SK-N-SH (cell line): ENCODE measurements at regions not wholly inside any gene's neighbourhood (a gene's known extent, or its start where the extent isn't known, plus 50 kb on each side); places are given as distances from the start of the nearest gene placed in this dataset.

Experiments
- CHD2 ChIP-seq: fragments of 150-350 bp; IDR thresholded peaks from 2 replicates; pipeline ENCODE4 v1.6.1; 2018; ENCODE audit warnings: low read length; ENCODE audit not compliant: partially characterized antibody
- EP300 ChIP-seq, 2 experiments: IDR thresholded peaks; 2 replicates each; pipeline versions ENCODE4 v1.4.0 to v1.6.1; 2012; ENCODE audit warnings: borderline replicate concordance in 1 of 2, low read depth in 1 of 2, low read length in 1 of 2
- POLR2AphosphoS5 ChIP-seq: IDR thresholded peaks from 2 replicates; pipeline ENCODE4 v1.6.1; 2012; ENCODE audit warnings: low read depth, low read length
- SIN3A ChIP-seq: IDR thresholded peaks from 2 replicates; pipeline ENCODE4 v1.6.1; 2012; ENCODE audit warnings: low read depth, mild to moderate bottlenecking, low read length, moderate library complexity, borderline replicate concordance
- TCF12 ChIP-seq: IDR thresholded peaks from 2 replicates; pipeline ENCODE4 v1.4.0; 2012
- YY1 ChIP-seq: IDR thresholded peaks from 2 replicates; pipeline ENCODE4 v1.4.0; 2012; ENCODE audit warnings: low read depth, mild to moderate bottlenecking
- TF ChIP-seq, protein P1 (sequence below): IDR thresholded peaks from 2 replicates; pipeline ENCODE4 v1.6.1; 2012; ENCODE audit warnings: mild to moderate bottlenecking, low read depth, low read length, moderate library complexity
- TF ChIP-seq, protein P2 (sequence below): fragments of 200-600 bp; sonication (generic); IDR thresholded peaks from 2 replicates; pipeline ENCODE4 v1.6.1; 2017; ENCODE audit warnings: antibody characterized with exemption, mild to moderate bottlenecking, moderate library complexity

- TF ChIP-seq SIN3A (no peak), EP300 (IDR thresholded peaks at IDR 0.05; ENCODE audit: borderline replicate concordance in 1 of 2, low read depth in 1 of 2, low read length in 1 of 2) (no peak), CHD2 (no peak), YY1 (no peak), POLR2AphosphoS5 (no peak), TCF12 (no peak)
- TF ChIP-seq, protein P1, sequence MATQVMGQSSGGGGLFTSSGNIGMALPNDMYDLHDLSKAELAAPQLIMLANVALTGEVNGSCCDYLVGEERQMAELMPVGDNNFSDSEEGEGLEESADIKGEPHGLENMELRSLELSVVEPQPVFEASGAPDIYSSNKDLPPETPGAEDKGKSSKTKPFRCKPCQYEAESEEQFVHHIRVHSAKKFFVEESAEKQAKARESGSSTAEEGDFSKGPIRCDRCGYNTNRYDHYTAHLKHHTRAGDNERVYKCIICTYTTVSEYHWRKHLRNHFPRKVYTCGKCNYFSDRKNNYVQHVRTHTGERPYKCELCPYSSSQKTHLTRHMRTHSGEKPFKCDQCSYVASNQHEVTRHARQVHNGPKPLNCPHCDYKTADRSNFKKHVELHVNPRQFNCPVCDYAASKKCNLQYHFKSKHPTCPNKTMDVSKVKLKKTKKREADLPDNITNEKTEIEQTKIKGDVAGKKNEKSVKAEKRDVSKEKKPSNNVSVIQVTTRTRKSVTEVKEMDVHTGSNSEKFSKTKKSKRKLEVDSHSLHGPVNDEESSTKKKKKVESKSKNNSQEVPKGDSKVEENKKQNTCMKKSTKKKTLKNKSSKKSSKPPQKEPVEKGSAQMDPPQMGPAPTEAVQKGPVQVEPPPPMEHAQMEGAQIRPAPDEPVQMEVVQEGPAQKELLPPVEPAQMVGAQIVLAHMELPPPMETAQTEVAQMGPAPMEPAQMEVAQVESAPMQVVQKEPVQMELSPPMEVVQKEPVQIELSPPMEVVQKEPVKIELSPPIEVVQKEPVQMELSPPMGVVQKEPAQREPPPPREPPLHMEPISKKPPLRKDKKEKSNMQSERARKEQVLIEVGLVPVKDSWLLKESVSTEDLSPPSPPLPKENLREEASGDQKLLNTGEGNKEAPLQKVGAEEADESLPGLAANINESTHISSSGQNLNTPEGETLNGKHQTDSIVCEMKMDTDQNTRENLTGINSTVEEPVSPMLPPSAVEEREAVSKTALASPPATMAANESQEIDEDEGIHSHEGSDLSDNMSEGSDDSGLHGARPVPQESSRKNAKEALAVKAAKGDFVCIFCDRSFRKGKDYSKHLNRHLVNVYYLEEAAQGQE, result no peak
- TF ChIP-seq, protein P2, sequence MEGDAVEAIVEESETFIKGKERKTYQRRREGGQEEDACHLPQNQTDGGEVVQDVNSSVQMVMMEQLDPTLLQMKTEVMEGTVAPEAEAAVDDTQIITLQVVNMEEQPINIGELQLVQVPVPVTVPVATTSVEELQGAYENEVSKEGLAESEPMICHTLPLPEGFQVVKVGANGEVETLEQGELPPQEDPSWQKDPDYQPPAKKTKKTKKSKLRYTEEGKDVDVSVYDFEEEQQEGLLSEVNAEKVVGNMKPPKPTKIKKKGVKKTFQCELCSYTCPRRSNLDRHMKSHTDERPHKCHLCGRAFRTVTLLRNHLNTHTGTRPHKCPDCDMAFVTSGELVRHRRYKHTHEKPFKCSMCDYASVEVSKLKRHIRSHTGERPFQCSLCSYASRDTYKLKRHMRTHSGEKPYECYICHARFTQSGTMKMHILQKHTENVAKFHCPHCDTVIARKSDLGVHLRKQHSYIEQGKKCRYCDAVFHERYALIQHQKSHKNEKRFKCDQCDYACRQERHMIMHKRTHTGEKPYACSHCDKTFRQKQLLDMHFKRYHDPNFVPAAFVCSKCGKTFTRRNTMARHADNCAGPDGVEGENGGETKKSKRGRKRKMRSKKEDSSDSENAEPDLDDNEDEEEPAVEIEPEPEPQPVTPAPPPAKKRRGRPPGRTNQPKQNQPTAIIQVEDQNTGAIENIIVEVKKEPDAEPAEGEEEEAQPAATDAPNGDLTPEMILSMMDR, result peak; percentile 30; the same call in 1 of the 2 replicates
Observed at GRCh38 chr10:84715911-84716310, 387.5 kb downstream of the CCSER2 start.
